Dendritic cell treated with granulocyte-macrophage colony-stimulating factor and Interleukin-4, amounts not matched to agents 40 ng/mL and 50 ng/mL, for 4 days (primary cell): ENCODE measurements at regions not wholly inside any gene's neighbourhood (a gene's known extent, or its start where the extent isn't known, plus 50 kb on each side); places are given as distances from the start of the nearest gene placed in this dataset.

Experiments
- H3K27ac Mint-ChIP-seq: one replicate; pipeline ENCODE4 v1.8.0; 2022; ENCODE audit warnings: mild to moderate bottlenecking, mixed read lengths
- H3K27me3 Mint-ChIP-seq: one replicate; pipeline ENCODE4 v1.8.0; 2022; ENCODE audit warnings: mild to moderate bottlenecking, mixed read lengths
- H3K36me3 Mint-ChIP-seq: one replicate; pipeline ENCODE4 v1.8.0; 2022; ENCODE audit warnings: low read depth, mixed read lengths
- H3K4me1 Mint-ChIP-seq: one replicate; pipeline ENCODE4 v1.8.0; 2022; ENCODE audit warnings: low read depth, mixed read lengths
- H3K4me3 Mint-ChIP-seq: one replicate; pipeline ENCODE4 v1.8.0; 2022; ENCODE audit warnings: mild to moderate bottlenecking, moderate library complexity, mixed read lengths
- H3K9me3 Mint-ChIP-seq: one replicate; pipeline ENCODE4 v1.8.0; 2022; ENCODE audit warnings: mixed read lengths
- intact Hi-C: fragments of 100-400 bp; cut with micrococcal nuclease; formaldehyde crosslinking; loops from one replicate; pipeline ENCODE4 v1.15.0; 2022

GRCh38 chr3:7793786-7794185 is 707.8 kb upstream of the LMCD1 start:
- intact Hi-C loops = loop anchor here (10.0 kb wide), 1 partner anchor 321 kb away; no protein-coding TSS in a partner anchor

GRCh38 chr3:7798276-7798675 is 703.3 kb upstream of the LMCD1 start:
- intact Hi-C loops = loop anchor here (10.0 kb wide), 1 partner anchor 317 kb away; no protein-coding TSS in a partner anchor
- Mint-ChIP-seq H3K36me3 (no peaks in the 10 kb centered on the region), H3K27me3 (peaks cover 6% of the 10 kb centered on the region), H3K27ac (no peak overlapping the region), H3K9me3 (no peaks in the 10 kb centered on the region), H3K4me1 (peaks cover 13% of the 10 kb centered on the region), H3K4me3 (no peak overlapping the region)

More at GRCh38 chr3:7793786-7794185, 707.8 kb upstream of the LMCD1 start:
- no peak overlapping the region for H3K27ac Mint-ChIP-seq
- peaks cover 3% of the 10 kb centered on the region for H3K27me3 Mint-ChIP-seq
- no peaks in the 10 kb centered on the region for H3K9me3 Mint-ChIP-seq
- no peaks in the 10 kb centered on the region for H3K4me1 Mint-ChIP-seq
- H3K4me3 Mint-ChIP-seq = no peak overlapping the region
- H3K36me3 Mint-ChIP-seq = no peaks in the 10 kb centered on the region

- no peak overlapping the region for H3K27ac Mint-ChIP-seq
- no peaks in the 10 kb centered on the region for H3K36me3 Mint-ChIP-seq
- H3K9me3 Mint-ChIP-seq = no peaks in the 10 kb centered on the region
- peaks cover 11% of the 10 kb centered on the region for H3K27me3 Mint-ChIP-seq
- intact Hi-C loops = no loop called here
- H3K4me3 Mint-ChIP-seq = no peak overlapping the region
- H3K4me1 Mint-ChIP-seq = peaks cover 13% of the 10 kb centered on the region
Measured at GRCh38 chr3:7800006-7800780, 701.4 kb upstream of the LMCD1 start.

GRCh38 chr3:7812490-7812889 is 689.1 kb upstream of the LMCD1 start:
- peaks cover 25% of the 10 kb centered on the region for H3K9me3 Mint-ChIP-seq
- intact Hi-C loops = no loop called here
- H3K27me3 Mint-ChIP-seq = peaks cover 3% of the 10 kb centered on the region
- H3K27ac Mint-ChIP-seq = no peak overlapping the region
- H3K36me3 Mint-ChIP-seq = no peaks in the 10 kb centered on the region
- H3K4me1 Mint-ChIP-seq = no peaks in the 10 kb centered on the region
- no peak overlapping the region for H3K4me3 Mint-ChIP-seq

GRCh38 chr3:7813365-7813764 is 688.3 kb upstream of the LMCD1 start:
- intact Hi-C loops = no loop called here
- no peaks in the 10 kb centered on the region for H3K4me1 Mint-ChIP-seq
- H3K9me3 Mint-ChIP-seq = peaks cover 31% of the 10 kb centered on the region
- no peaks in the 10 kb centered on the region for H3K36me3 Mint-ChIP-seq
- no peak overlapping the region for H3K4me3 Mint-ChIP-seq
- H3K27ac Mint-ChIP-seq = no peak overlapping the region
- peaks cover 5% of the 10 kb centered on the region for H3K27me3 Mint-ChIP-seq

- Mint-ChIP-seq H3K27me3 (peaks cover 2% of the 10 kb centered on the region), H3K27ac (no peak overlapping the region), H3K36me3 (no peaks in the 10 kb centered on the region), H3K4me1 (peaks cover 4% of the 10 kb centered on the region), H3K9me3 (peaks cover 19% of the 10 kb centered on the region), H3K4me3 (no peak overlapping the region)
- intact Hi-C loops = no loop called here
Measured at GRCh38 chr3:7817239-7817638, 684.4 kb upstream of the LMCD1 start.

GRCh38 chr3:7820969-7821368 is 680.7 kb upstream of the LMCD1 start:
- no peaks in the 10 kb centered on the region for H3K36me3 Mint-ChIP-seq
- peaks cover 50% of the 10 kb centered on the region for H3K9me3 Mint-ChIP-seq
- H3K27me3 Mint-ChIP-seq = peaks cover 4% of the 10 kb centered on the region
- no peak overlapping the region for H3K27ac Mint-ChIP-seq
- peaks cover 4% of the 10 kb centered on the region for H3K4me1 Mint-ChIP-seq
- intact Hi-C loops = no loop called here
- H3K4me3 Mint-ChIP-seq = no peak overlapping the region

GRCh38 chr3:7821858-7822257 is 679.8 kb upstream of the LMCD1 start:
- no peak overlapping the region for H3K4me3 Mint-ChIP-seq
- H3K27me3 Mint-ChIP-seq = peaks cover 7% of the 10 kb centered on the region
- intact Hi-C loops = no loop called here
- H3K27ac Mint-ChIP-seq = no peak overlapping the region
- peaks cover 59% of the 10 kb centered on the region for H3K9me3 Mint-ChIP-seq
- peaks cover 4% of the 10 kb centered on the region for H3K4me1 Mint-ChIP-seq
- H3K36me3 Mint-ChIP-seq = no peaks in the 10 kb centered on the region

- Mint-ChIP-seq H3K9me3 (no peaks in the 10 kb centered on the region), H3K27me3 (no peaks in the 10 kb centered on the region), H3K36me3 (no peaks in the 10 kb centered on the region), H3K27ac (no peak overlapping the region), H3K4me1 (no peaks in the 10 kb centered on the region), H3K4me3 (no peak overlapping the region)
- intact Hi-C loops = no loop called here
Measured at GRCh38 chr3:7841451-7841850, 660.2 kb upstream of the LMCD1 start.

- Mint-ChIP-seq H3K4me3 (no peak overlapping the region), H3K27me3 (no peaks in the 10 kb centered on the region), H3K36me3 (no peaks in the 10 kb centered on the region), H3K27ac (no peak overlapping the region), H3K9me3 (no peaks in the 10 kb centered on the region), H3K4me1 (no peaks in the 10 kb centered on the region)
- intact Hi-C loops = no loop called here
Measured at GRCh38 chr3:7843441-7843840, 658.2 kb upstream of the LMCD1 start.

GRCh38 chr3:7847021-7847420 is 654.6 kb upstream of the LMCD1 start:
- Mint-ChIP-seq H3K36me3 (no peaks in the 10 kb centered on the region), H3K4me3 (no peak overlapping the region), H3K4me1 (no peaks in the 10 kb centered on the region), H3K27me3 (no peaks in the 10 kb centered on the region), H3K27ac (no peak overlapping the region), H3K9me3 (no peaks in the 10 kb centered on the region)
- intact Hi-C loops = no loop called here

GRCh38 chr3:7847521-7847920 is 654.1 kb upstream of the LMCD1 start:
- no peak overlapping the region for H3K27ac Mint-ChIP-seq
- H3K36me3 Mint-ChIP-seq = no peaks in the 10 kb centered on the region
- no peaks in the 10 kb centered on the region for H3K4me1 Mint-ChIP-seq
- no peaks in the 10 kb centered on the region for H3K27me3 Mint-ChIP-seq
- no peak overlapping the region for H3K4me3 Mint-ChIP-seq
- peaks cover 5% of the 10 kb centered on the region for H3K9me3 Mint-ChIP-seq
- intact Hi-C loops = no loop called here

GRCh38 chr3:7854266-7854665 is 647.4 kb upstream of the LMCD1 start:
- H3K27ac Mint-ChIP-seq = no peak overlapping the region
- H3K27me3 Mint-ChIP-seq = no peaks in the 10 kb centered on the region
- no peaks in the 10 kb centered on the region for H3K4me1 Mint-ChIP-seq
- no peak overlapping the region for H3K4me3 Mint-ChIP-seq
- peaks cover 23% of the 10 kb centered on the region for H3K9me3 Mint-ChIP-seq
- H3K36me3 Mint-ChIP-seq = no peaks in the 10 kb centered on the region
- intact Hi-C loops = no loop called here

GRCh38 chr3:7854721-7855120 is 646.9 kb upstream of the LMCD1 start:
- Mint-ChIP-seq H3K36me3 (no peaks in the 10 kb centered on the region), H3K27ac (no peak overlapping the region), H3K4me1 (no peaks in the 10 kb centered on the region), H3K9me3 (peaks cover 23% of the 10 kb centered on the region), H3K4me3 (no peak overlapping the region), H3K27me3 (no peaks in the 10 kb centered on the region)
- intact Hi-C loops = no loop called here

- peaks cover 18% of the 10 kb centered on the region for H3K9me3 Mint-ChIP-seq
- H3K4me1 Mint-ChIP-seq = no peaks in the 10 kb centered on the region
- H3K27me3 Mint-ChIP-seq = no peaks in the 10 kb centered on the region
- intact Hi-C loops = no loop called here
- no peaks in the 10 kb centered on the region for H3K36me3 Mint-ChIP-seq
- H3K27ac Mint-ChIP-seq = no peak overlapping the region
- no peak overlapping the region for H3K4me3 Mint-ChIP-seq
Measured at GRCh38 chr3:7865611-7866010, 636.0 kb upstream of the LMCD1 start.
